PFSK-1 (cell line): ENCODE measurements at regions not wholly inside any gene's neighbourhood (a gene's known extent, or its start where the extent isn't known, plus 50 kb on each side); places are given as distances from the start of the nearest gene placed in this dataset.

ENCODE experiments used
- FOXP2 ChIP-seq: optimal IDR thresholded peaks from 2 replicates; pipeline ENCODE3; 2011; ENCODE audit warnings: borderline replicate concordance, control low read depth, inconsistent platforms; ENCODE audit not compliant: insufficient read depth; ENCODE audit errors: extremely low read length, extremely low read depth
- POLR2AphosphoS5 ChIP-seq: IDR thresholded peaks from 2 replicates; pipeline ENCODE4 v1.6.1; 2012; ENCODE audit warnings: low read depth, mild to moderate bottlenecking, control low read depth, low read length, moderate library complexity
- REST ChIP-seq, 2 experiments: IDR thresholded peaks; 2 replicates each; pipeline versions ENCODE4 v1.6.1 to v1.8.0; 2011 to 2012; ENCODE audit warnings: low read depth in 2 of 2, low read length in 2 of 2, control low read depth in 1 of 2, inconsistent platforms in 1 of 2, mild to moderate bottlenecking in 1 of 2, moderate library complexity in 1 of 2; ENCODE audit not compliant: insufficient read depth in 1 of 2
- SIN3A ChIP-seq: IDR thresholded peaks from 2 replicates; pipeline ENCODE4 v1.6.1; 2012; ENCODE audit warnings: mild to moderate bottlenecking, low read length, moderate library complexity, borderline replicate concordance; ENCODE audit not compliant: insufficient read depth
- TAF1 ChIP-seq: IDR thresholded peaks from 2 replicates; pipeline ENCODE4 v1.6.1; 2012; ENCODE audit warnings: low read length, control low read depth, borderline replicate concordance; ENCODE audit not compliant: insufficient read depth

- TF ChIP-seq TAF1 (no peak), POLR2AphosphoS5 (no peak), FOXP2 (no peak), SIN3A (no peak)
These were observed 243.1 kb upstream of the CTSO start for GRCh38 chr4:156196722-156197121.

GRCh38 chr4:156195914-156196313, 242.2 kb upstream of the CTSO start:
- no peak for TF ChIP-seq TAF1
- no peak for TF ChIP-seq FOXP2
- TF ChIP-seq SIN3A = no peak
- TF ChIP-seq REST (IDR thresholded peaks at IDR 0.05; ENCODE audit: insufficient read depth in 1 of 2, low read depth in 2 of 2, low read length in 2 of 2) = no peak
- no peak for TF ChIP-seq POLR2AphosphoS5

DNA sequence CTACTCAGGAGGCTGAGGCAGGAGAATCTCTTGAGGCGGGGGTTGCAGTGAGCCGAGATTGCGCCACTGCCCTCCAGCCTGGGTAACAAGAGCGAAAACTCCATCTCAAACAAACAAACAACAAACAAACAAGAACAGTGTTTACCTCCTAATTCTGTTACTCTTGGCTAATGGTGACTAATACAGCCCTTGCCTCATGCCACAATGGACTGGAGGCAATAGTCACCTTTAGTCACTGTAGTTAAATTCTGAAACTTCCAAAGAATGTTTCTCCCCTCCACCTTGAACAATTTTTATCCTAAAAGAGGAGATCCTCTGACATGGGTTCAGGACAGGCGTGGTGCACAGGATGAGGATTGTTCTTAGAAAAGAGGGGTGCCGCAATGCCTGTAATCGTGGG, 241.2 kb upstream of the CTSO start:
- no peak for TF ChIP-seq FOXP2
- TF ChIP-seq REST (IDR thresholded peaks at IDR 0.05; ENCODE audit: insufficient read depth in 1 of 2, low read depth in 2 of 2, low read length in 2 of 2) = no peak
- no peak for TF ChIP-seq SIN3A
- no peak for TF ChIP-seq POLR2AphosphoS5
- no peak for TF ChIP-seq TAF1

DNA sequence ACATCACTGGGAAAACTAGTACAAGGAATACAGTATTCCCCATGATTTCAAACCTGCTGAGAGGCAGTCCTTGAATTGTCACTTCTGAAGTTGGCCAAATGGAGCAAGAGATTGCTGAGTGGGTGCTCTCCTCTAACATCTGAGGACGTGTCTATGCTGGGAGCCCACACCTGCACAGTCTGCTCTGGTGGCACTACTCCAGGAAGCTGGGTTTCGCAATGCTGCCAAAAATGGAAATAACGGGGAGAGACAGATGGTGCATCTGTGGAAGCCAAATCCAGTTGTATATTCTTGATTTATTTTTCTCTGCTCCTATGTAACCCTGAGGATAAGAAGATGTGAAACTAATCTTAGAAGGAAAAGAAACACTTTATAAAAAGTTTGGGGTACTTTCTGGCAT, 240.1 kb upstream of the CTSO start:
- no peak for TF ChIP-seq REST (IDR thresholded peaks at IDR 0.05; ENCODE audit: insufficient read depth in 1 of 2, low read depth in 2 of 2, low read length in 2 of 2)
- no peak for TF ChIP-seq SIN3A
- TF ChIP-seq POLR2AphosphoS5 = no peak
- no peak for TF ChIP-seq FOXP2
- no peak for TF ChIP-seq TAF1

DNA sequence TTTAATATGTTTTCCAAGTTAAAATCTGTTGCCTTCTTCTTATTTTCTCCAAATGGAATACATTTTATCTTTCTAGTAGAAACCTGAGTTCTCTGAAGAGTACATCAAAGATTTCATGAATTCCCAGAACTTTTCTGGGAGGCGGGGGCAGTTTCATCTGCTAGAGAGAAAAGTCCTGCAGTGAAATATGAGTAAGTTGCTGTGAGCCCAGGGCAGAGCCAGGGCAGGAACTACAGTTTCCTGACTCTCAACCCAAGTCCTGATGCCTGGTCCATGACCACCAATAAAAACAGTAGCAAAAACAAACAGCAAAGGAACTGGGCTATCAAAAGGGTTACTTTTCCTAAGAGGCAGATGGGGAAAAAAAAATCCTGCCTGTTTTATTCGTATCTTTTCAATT, 239.4 kb upstream of the CTSO start:
- TF ChIP-seq FOXP2 (no peak), SIN3A (no peak), REST (IDR thresholded peaks at IDR 0.05; ENCODE audit: insufficient read depth in 1 of 2, low read depth in 2 of 2, low read length in 2 of 2) (no peak), POLR2AphosphoS5 (no peak), TAF1 (no peak)
